ENCODE measurements at regions not wholly inside any gene's neighbourhood (a gene's known extent, or its start where the extent isn't known, plus 50 kb on each side); places are given as distances from the start of the nearest gene placed in this dataset.
A peak's percentile ranks its signal among the peaks of the same experiment; 100 is the strongest.

DNA sequence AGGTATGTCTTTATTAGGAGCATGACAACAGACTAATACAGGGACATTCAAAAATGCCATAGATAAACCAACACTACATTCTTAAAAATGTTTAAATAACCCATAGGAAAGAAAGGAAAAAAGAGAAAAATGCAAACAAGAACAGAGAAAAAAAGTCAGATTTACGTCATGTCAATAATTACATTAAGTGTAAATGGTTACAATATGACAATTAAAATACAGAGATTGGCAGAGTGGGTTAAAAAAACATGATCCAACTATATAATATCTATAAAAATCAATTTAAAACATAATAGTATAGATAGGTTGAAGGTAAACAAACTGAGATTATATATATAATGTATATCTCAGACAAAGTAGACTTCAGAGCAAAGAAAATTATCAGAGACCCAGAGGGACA is 255.8 kb downstream of the ANAPC1 start:
- Histone ChIP-seq H3K9me3 (ENCODE audit: low read length) (peaks cover 40% of the 10 kb centered on the region), H3K4me3 (ENCODE audit: low read depth, low read length, poor library complexity, severe bottlenecking) (no peak overlapping the region), H3K79me2 (ENCODE audit: insufficient read depth, low read depth, low read length) (no peaks in the 10 kb centered on the region), H4K20me1 (ENCODE audit: insufficient read depth, low read length) (no peaks in the 10 kb centered on the region), H3K4me2 (ENCODE audit: low read length) (no peak overlapping the region), H3K27ac (ENCODE audit: low read depth, low read length, poor library complexity, severe bottlenecking) (no peak overlapping the region), H2AFZ (ENCODE audit: low read length) (no peak overlapping the region), H3K4me1 (ENCODE audit: insufficient read depth, low read length, poor library complexity, severe bottlenecking) (peaks cover 24% of the 10 kb centered on the region), H3K9me2 (ENCODE audit: insufficient read depth, low read length) (no peaks in the 10 kb centered on the region), H3K36me3 (ENCODE audit: insufficient read depth, low read length) (peaks cover 4% of the 10 kb centered on the region; the same call in 1 of the 2 replicates)
- TF ChIP-seq, protein P1, sequence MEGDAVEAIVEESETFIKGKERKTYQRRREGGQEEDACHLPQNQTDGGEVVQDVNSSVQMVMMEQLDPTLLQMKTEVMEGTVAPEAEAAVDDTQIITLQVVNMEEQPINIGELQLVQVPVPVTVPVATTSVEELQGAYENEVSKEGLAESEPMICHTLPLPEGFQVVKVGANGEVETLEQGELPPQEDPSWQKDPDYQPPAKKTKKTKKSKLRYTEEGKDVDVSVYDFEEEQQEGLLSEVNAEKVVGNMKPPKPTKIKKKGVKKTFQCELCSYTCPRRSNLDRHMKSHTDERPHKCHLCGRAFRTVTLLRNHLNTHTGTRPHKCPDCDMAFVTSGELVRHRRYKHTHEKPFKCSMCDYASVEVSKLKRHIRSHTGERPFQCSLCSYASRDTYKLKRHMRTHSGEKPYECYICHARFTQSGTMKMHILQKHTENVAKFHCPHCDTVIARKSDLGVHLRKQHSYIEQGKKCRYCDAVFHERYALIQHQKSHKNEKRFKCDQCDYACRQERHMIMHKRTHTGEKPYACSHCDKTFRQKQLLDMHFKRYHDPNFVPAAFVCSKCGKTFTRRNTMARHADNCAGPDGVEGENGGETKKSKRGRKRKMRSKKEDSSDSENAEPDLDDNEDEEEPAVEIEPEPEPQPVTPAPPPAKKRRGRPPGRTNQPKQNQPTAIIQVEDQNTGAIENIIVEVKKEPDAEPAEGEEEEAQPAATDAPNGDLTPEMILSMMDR (conservative IDR thresholded peaks at IDR 0.05; ENCODE audit: low read length) = no peak
- no peak for TF ChIP-seq EZH2phosphoT487 (IDR thresholded peaks at IDR 0.05; ENCODE audit: borderline replicate concordance, low read depth, low read length)
- ChIA-PET CTCF (ENCODE audit: unreplicated experiment) (no interaction called here), POLR2A (no interaction called here)
- no peak for DNase-seq (ENCODE audit: low spot score)
- no TSS peak for BruUV-seq (replicated peaks)
- intact Hi-C loops (cut with micrococcal nuclease; ENCODE audit: unreplicated experiment) = no loop called here

- no peaks in the 10 kb centered on the region for H3K9me2 ChIP-seq (ENCODE audit: insufficient read depth, low read length)
- no peaks in the 10 kb centered on the region for H4K20me1 ChIP-seq (ENCODE audit: insufficient read depth, low read length)
- H3K9me3 ChIP-seq (ENCODE audit: low read length) = peaks cover 40% of the 10 kb centered on the region
- TF ChIP-seq, protein P1 (conservative IDR thresholded peaks at IDR 0.05; ENCODE audit: low read length) = no peak
- TF ChIP-seq EZH2phosphoT487 (IDR thresholded peaks at IDR 0.05; ENCODE audit: borderline replicate concordance, low read depth, low read length) = no peak
- no peaks in the 10 kb centered on the region for H3K79me2 ChIP-seq (ENCODE audit: insufficient read depth, low read depth, low read length)
- no peak overlapping the region for H3K27ac ChIP-seq (ENCODE audit: low read depth, low read length, poor library complexity, severe bottlenecking)
- CTCF ChIA-PET (ENCODE audit: unreplicated experiment) = no interaction called here
- peaks cover 4% of the 10 kb centered on the region; the same call in 1 of the 2 replicates for H3K36me3 ChIP-seq (ENCODE audit: insufficient read depth, low read length)
- no peak for DNase-seq (ENCODE audit: low spot score)
- no peak overlapping the region for H2AFZ ChIP-seq (ENCODE audit: low read length)
- POLR2A ChIA-PET = interaction anchor here (0.5 to 1.5 kb wide), 2 partner anchors 11 to 17 kb away, joined by 3 to 6 read pairs; no protein-coding TSS in a partner anchor
- no TSS peak for BruUV-seq (replicated peaks)
- intact Hi-C loops (cut with micrococcal nuclease; ENCODE audit: unreplicated experiment) = no loop called here
- peaks cover 16% of the 10 kb centered on the region for H3K4me1 ChIP-seq (ENCODE audit: insufficient read depth, low read length, poor library complexity, severe bottlenecking)
- H3K4me3 ChIP-seq (ENCODE audit: low read depth, low read length, poor library complexity, severe bottlenecking) = no peak overlapping the region
- no peak overlapping the region for H3K4me2 ChIP-seq (ENCODE audit: low read length)
Observed at GRCh38 chr2:111629983-111630382, 254.0 kb downstream of the ANAPC1 start.

- BruUV-seq (replicated peaks) = no TSS peak
- Histone ChIP-seq H3K9me3 (ENCODE audit: low read length) (peaks cover 26% of the 10 kb centered on the region; the same call in 1 of the 2 replicates), H3K4me2 (ENCODE audit: low read length) (peak overlapping the region; percentile 53), H2AFZ (ENCODE audit: low read length) (peak overlapping the region; percentile 86; the same call in 1 of the 2 replicates), H3K36me3 (ENCODE audit: insufficient read depth, low read length) (no peaks in the 10 kb centered on the region; the same call in 1 of the 2 replicates), H3K79me2 (ENCODE audit: insufficient read depth, low read depth, low read length) (no peaks in the 10 kb centered on the region), H3K27ac (ENCODE audit: low read depth, low read length, poor library complexity, severe bottlenecking) (no peak overlapping the region), H4K20me1 (ENCODE audit: insufficient read depth, low read length) (no peaks in the 10 kb centered on the region), H3K4me1 (ENCODE audit: insufficient read depth, low read length, poor library complexity, severe bottlenecking) (peaks cover 12% of the 10 kb centered on the region), H3K4me3 (ENCODE audit: low read depth, low read length, poor library complexity, severe bottlenecking) (no peak overlapping the region), H3K9me2 (ENCODE audit: insufficient read depth, low read length) (no peaks in the 10 kb centered on the region)
- CTCF ChIA-PET (ENCODE audit: unreplicated experiment) = no interaction called here
- POLR2A ChIA-PET = interaction anchor here (1.4 kb wide), 1 partner anchor 35 kb away, joined by 3 read pairs; no protein-coding TSS in a partner anchor
- peak; percentile 41 for DNase-seq (ENCODE audit: low spot score)
- TF ChIP-seq, protein P1 (conservative IDR thresholded peaks at IDR 0.05; ENCODE audit: low read length) = no peak
- no peak for TF ChIP-seq EZH2phosphoT487 (IDR thresholded peaks at IDR 0.05; ENCODE audit: borderline replicate concordance, low read depth, low read length)
- intact Hi-C loops (cut with micrococcal nuclease; ENCODE audit: unreplicated experiment) = no loop called here
Observed at GRCh38 chr2:111632661-111633060, 251.3 kb downstream of the ANAPC1 start.
